ENCODE measurements at regions not wholly inside any gene's neighbourhood (a gene's known extent, or its start where the extent isn't known, plus 50 kb on each side); places are given as distances from the start of the nearest gene placed in this dataset.

DNA sequence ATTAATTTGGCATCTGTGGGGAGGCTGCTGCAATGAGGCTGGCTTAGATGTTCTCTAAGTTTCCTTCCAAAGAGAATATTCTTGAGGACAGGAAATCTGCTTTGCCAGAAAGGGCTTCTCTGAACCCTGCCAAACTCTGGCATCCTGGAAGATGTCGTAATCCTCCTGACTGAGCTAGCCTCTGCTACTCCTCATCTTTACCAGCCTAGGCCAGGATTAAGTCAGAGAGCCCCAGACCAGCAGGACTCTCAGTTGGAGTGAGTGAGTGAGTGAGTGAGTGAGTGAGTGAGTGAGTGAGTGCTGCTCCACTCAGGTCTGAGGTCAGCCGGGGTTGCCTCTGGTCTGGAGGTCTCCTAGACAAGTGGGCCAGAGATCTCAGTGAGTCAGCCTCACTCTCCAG, 104.9 kb upstream of the SOD3 start:
- Histone ChIP-seq H3K79me2 (ENCODE audit: control insufficient read depth, insufficient read depth, low read length) (no peaks in the 10 kb centered on the region), H3K27ac (ENCODE audit: low read length in 2 of 2) (no peak overlapping the region), H3K4me2 (replicated peaks; ENCODE audit: low read depth, low read length, poor library complexity, severe bottlenecking) (no peak overlapping the region), H3K4me1 (ENCODE audit: control insufficient read depth in 2 of 2, insufficient read depth in 2 of 2, low read length in 2 of 2) (no peaks in the 10 kb centered on the region), H3K4me3 (ENCODE audit: control extremely low read depth in 1 of 5, extremely low read depth in 1 of 5, insufficient read depth in 1 of 5, low read depth in 2 of 5, low read length in 4 of 5) (no peak overlapping the region), H3K36me3 (replicated peaks in 1 of 2; ENCODE audit: control extremely low read depth in 1 of 2, control insufficient read depth in 1 of 2, extremely low read depth in 1 of 2, insufficient read depth in 2 of 2, low read length in 1 of 2) (no peaks in the 10 kb centered on the region), H2AFZ (ENCODE audit: insufficient read depth, low read depth, low read length, poor library complexity, severe bottlenecking) (no peak overlapping the region), H3K9ac (ENCODE audit: low read length) (no peak overlapping the region), H4K20me1 (ENCODE audit: control insufficient read depth, insufficient read depth, low read length, poor library complexity, severe bottlenecking) (no peaks in the 10 kb centered on the region), H3K9me3 (ENCODE audit: control extremely low read depth in 1 of 3, control insufficient read depth in 2 of 3, insufficient read depth in 1 of 3, low read length in 2 of 3) (peaks cover 0 to 12% (median 0%) of the 10 kb centered on the region in 3 donors), H3K27me3 (replicated peaks in 1 of 4; ENCODE audit: control extremely low read depth in 1 of 4, control insufficient read depth in 3 of 4, insufficient read depth in 4 of 4, low read length in 3 of 4) (no peaks in the 10 kb centered on the region)
- POLR2A ChIA-PET, result no interaction called here
- TF ChIP-seq, protein P1, sequence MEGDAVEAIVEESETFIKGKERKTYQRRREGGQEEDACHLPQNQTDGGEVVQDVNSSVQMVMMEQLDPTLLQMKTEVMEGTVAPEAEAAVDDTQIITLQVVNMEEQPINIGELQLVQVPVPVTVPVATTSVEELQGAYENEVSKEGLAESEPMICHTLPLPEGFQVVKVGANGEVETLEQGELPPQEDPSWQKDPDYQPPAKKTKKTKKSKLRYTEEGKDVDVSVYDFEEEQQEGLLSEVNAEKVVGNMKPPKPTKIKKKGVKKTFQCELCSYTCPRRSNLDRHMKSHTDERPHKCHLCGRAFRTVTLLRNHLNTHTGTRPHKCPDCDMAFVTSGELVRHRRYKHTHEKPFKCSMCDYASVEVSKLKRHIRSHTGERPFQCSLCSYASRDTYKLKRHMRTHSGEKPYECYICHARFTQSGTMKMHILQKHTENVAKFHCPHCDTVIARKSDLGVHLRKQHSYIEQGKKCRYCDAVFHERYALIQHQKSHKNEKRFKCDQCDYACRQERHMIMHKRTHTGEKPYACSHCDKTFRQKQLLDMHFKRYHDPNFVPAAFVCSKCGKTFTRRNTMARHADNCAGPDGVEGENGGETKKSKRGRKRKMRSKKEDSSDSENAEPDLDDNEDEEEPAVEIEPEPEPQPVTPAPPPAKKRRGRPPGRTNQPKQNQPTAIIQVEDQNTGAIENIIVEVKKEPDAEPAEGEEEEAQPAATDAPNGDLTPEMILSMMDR (IDR thresholded peaks at IDR 0.05), result no peak
- TF ChIP-seq EZH2 (IDR thresholded peaks at IDR 0.05; ENCODE audit: borderline replicate concordance, insufficient read depth, low read depth, low read length, poor library complexity, severe bottlenecking), result no peak
- Mint-ChIP-seq H3K27me3 (peaks cover 9% of the 10 kb centered on the region), H3K27ac (no peak overlapping the region), H3K9me3 (ENCODE audit: insufficient read depth) (no peaks in the 10 kb centered on the region), H3K4me1 (no peaks in the 10 kb centered on the region), H3K4me3 (no peak overlapping the region)
- no peak for DNase-seq
- intact Hi-C loops (cut with micrococcal nuclease), result no loop called here
- no CpG with 5 or more reads among the region's 2 CpGs for WGBS (ENCODE audit: insufficient coverage)
- CTCF ChIA-PET, result no interaction called here
- ATAC-seq (ENCODE audit: low read depth), result no peak

DNA sequence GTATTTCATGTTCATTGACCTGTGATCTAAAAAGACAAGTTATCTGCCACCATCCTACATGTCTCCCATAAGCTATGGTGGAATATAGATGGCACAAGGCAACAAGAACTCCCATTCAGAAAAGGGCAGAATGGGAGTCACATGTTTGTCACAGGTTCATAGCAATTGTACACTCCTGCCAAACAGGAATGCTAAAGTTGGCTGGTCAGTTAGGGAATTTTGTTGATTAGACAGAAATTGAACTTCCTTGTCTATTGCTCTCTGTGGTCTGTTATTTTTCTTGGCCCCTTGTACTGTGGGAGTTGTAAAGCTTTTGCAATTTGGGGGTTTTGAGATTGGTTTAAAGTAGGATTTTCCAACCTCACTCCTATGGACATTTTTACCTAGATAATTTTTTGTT, 101.7 kb upstream of the SOD3 start:
- no peaks in the 10 kb centered on the region for H4K20me1 ChIP-seq (ENCODE audit: control insufficient read depth, insufficient read depth, low read length, poor library complexity, severe bottlenecking)
- no peak overlapping the region for H3K27ac ChIP-seq (ENCODE audit: low read length in 2 of 2)
- TF ChIP-seq, protein P1 (IDR thresholded peaks at IDR 0.05), result no peak
- no peak for TF ChIP-seq EZH2 (IDR thresholded peaks at IDR 0.05; ENCODE audit: borderline replicate concordance, insufficient read depth, low read depth, low read length, poor library complexity, severe bottlenecking)
- Mint-ChIP-seq H3K27ac (no peak overlapping the region), H3K27me3 (peaks cover 9% of the 10 kb centered on the region), H3K4me3 (no peak overlapping the region), H3K9me3 (ENCODE audit: insufficient read depth) (no peaks in the 10 kb centered on the region), H3K4me1 (no peaks in the 10 kb centered on the region)
- ChIA-PET POLR2A (no interaction called here), CTCF (no interaction called here)
- no peak overlapping the region for H2AFZ ChIP-seq (ENCODE audit: insufficient read depth, low read depth, low read length, poor library complexity, severe bottlenecking)
- H3K79me2 ChIP-seq (ENCODE audit: control insufficient read depth, insufficient read depth, low read length), result no peaks in the 10 kb centered on the region
- no peaks in the 10 kb centered on the region for H3K4me1 ChIP-seq (ENCODE audit: control insufficient read depth in 2 of 2, insufficient read depth in 2 of 2, low read length in 2 of 2)
- H3K27me3 ChIP-seq (replicated peaks in 1 of 4; ENCODE audit: control extremely low read depth in 1 of 4, control insufficient read depth in 3 of 4, insufficient read depth in 4 of 4, low read length in 3 of 4), result no peaks in the 10 kb centered on the region
- H3K4me2 ChIP-seq (replicated peaks; ENCODE audit: low read depth, low read length, poor library complexity, severe bottlenecking), result no peak overlapping the region
- H3K4me3 ChIP-seq (ENCODE audit: control extremely low read depth in 1 of 5, extremely low read depth in 1 of 5, insufficient read depth in 1 of 5, low read depth in 2 of 5, low read length in 4 of 5), result no peak overlapping the region
- H3K9me3 ChIP-seq (ENCODE audit: control extremely low read depth in 1 of 3, control insufficient read depth in 2 of 3, insufficient read depth in 1 of 3, low read length in 2 of 3), result peaks cover 0 to 7% (median 0%) of the 10 kb centered on the region in 3 donors
- no peak overlapping the region for H3K9ac ChIP-seq (ENCODE audit: low read length)
- no peaks in the 10 kb centered on the region for H3K36me3 ChIP-seq (replicated peaks in 1 of 2; ENCODE audit: control extremely low read depth in 1 of 2, control insufficient read depth in 1 of 2, extremely low read depth in 1 of 2, insufficient read depth in 2 of 2, low read length in 1 of 2)
- intact Hi-C loops (cut with micrococcal nuclease), result no loop called here
- DNase-seq (no peak), ATAC-seq (ENCODE audit: low read depth) (no peak)

Data from B cell (primary cell).